ENCODE measurements at regions not wholly inside any gene's neighbourhood (a gene's known extent, or its start where the extent isn't known, plus 50 kb on each side); places are given as distances from the start of the nearest gene placed in this dataset.
"Not testable (repeated sequence)": the region's sequence is repeated elsewhere in the genome, so short reads cannot be mapped to it uniquely, and the experiment has no call there.

GRCh38 chr2:116924509-116924908 is 890.0 kb upstream of the DDX18 start:
- no peak for DNase-seq

- no peak for DNase-seq
Observed at GRCh38 chr2:116935097-116935814, 879.2 kb upstream of the DDX18 start.

GRCh38 chr2:116948258-116948657 is 866.2 kb upstream of the DDX18 start:
- no peak for DNase-seq

GRCh38 chr2:116949249-116949648 is 865.2 kb upstream of the DDX18 start:
- DNase-seq, result no peak

GRCh38 chr2:116952254-116952653 is 862.2 kb upstream of the DDX18 start:
- peak in 1 of 14 donors; percentile 0 for DNase-seq

GRCh38 chr2:116955646-116956045 is 858.8 kb upstream of the DDX18 start:
- DNase-seq, result no peak

- DNase-seq, result no peak
Observed at GRCh38 chr2:116975608-116976007, 838.9 kb upstream of the DDX18 start.

GRCh38 chr2:116979916-116980764 is 834.4 kb upstream of the DDX18 start:
- no peak for DNase-seq

- no peak for DNase-seq
Observed at GRCh38 chr2:116987447-116987846, 827.0 kb upstream of the DDX18 start.

- no peak for DNase-seq
Observed at GRCh38 chr2:116988303-116988702, 826.2 kb upstream of the DDX18 start.

GRCh38 chr2:117019357-117019756 is 795.1 kb upstream of the DDX18 start:
- DNase-seq, result no peak

GRCh38 chr2:117027646-117028045 is 786.8 kb upstream of the DDX18 start:
- no peak for DNase-seq

GRCh38 chr2:117028708-117029107 is 785.8 kb upstream of the DDX18 start:
- DNase-seq, result not testable (repeated sequence)

GRCh38 chr2:117055499-117056375 is 758.8 kb upstream of the DDX18 start:
- DNase-seq, result no peak

- DNase-seq, result no peak
Observed at GRCh38 chr2:117056376-117056748, 758.1 kb upstream of the DDX18 start.

- no peak for DNase-seq
Observed at GRCh38 chr2:117057016-117057415, 757.5 kb upstream of the DDX18 start.

GRCh38 chr2:117058366-117058765 is 756.1 kb upstream of the DDX18 start:
- no peak for DNase-seq

GRCh38 chr2:117064021-117064420 is 750.5 kb upstream of the DDX18 start:
- DNase-seq, result no peak

GRCh38 chr2:117065912-117066311 is 748.6 kb upstream of the DDX18 start:
- DNase-seq, result no peak

- no peak for DNase-seq
Observed at GRCh38 chr2:117067900-117068299, 746.6 kb upstream of the DDX18 start.

GRCh38 chr2:117068371-117068770 is 746.1 kb upstream of the DDX18 start:
- no peak for DNase-seq

GRCh38 chr2:117071556-117072102 is 742.9 kb upstream of the DDX18 start:
- no peak for DNase-seq

- no peak for DNase-seq
Observed at GRCh38 chr2:117074756-117075155, 739.7 kb upstream of the DDX18 start.
